ENCODE measurements at regions not wholly inside any gene's neighbourhood (a gene's known extent, or its start where the extent isn't known, plus 50 kb on each side); places are given as distances from the start of the nearest gene placed in this dataset.

GRCh38 chr12:13547283-13547682, 350.8 kb downstream of the EMP1 start:
- H3K36me3 Mint-ChIP-seq (ENCODE audit: low read depth): no peaks in the 10 kb centered on the region
- H3K4me3 Mint-ChIP-seq: no peak overlapping the region
- peaks cover 16% of the 10 kb centered on the region for H3K9me3 Mint-ChIP-seq
- H3K27ac Mint-ChIP-seq: no peak overlapping the region
- no peak for TF ChIP-seq CTCF (IDR thresholded peaks at IDR 0.05)
- no peaks in the 10 kb centered on the region for H3K4me1 Mint-ChIP-seq (ENCODE audit: low read depth)
- no peaks in the 10 kb centered on the region; the same call in 1 of the 2 replicates for H3K27me3 Mint-ChIP-seq (ENCODE audit: insufficient read depth)
- no peak for DNase-seq

GRCh38 chr12:13546231-13546630, 349.7 kb downstream of the EMP1 start:
- Mint-ChIP-seq H3K9me3 (peaks cover 14% of the 10 kb centered on the region), H3K27ac (no peak overlapping the region), H3K4me3 (no peak overlapping the region), H3K36me3 (ENCODE audit: low read depth) (no peaks in the 10 kb centered on the region), H3K4me1 (ENCODE audit: low read depth) (no peaks in the 10 kb centered on the region), H3K27me3 (ENCODE audit: insufficient read depth) (no peaks in the 10 kb centered on the region; the same call in 1 of the 2 replicates)
- no peak for DNase-seq
- no peak for TF ChIP-seq CTCF (IDR thresholded peaks at IDR 0.05)

- Mint-ChIP-seq H3K4me1 (ENCODE audit: low read depth) (no peaks in the 10 kb centered on the region), H3K9me3 (no peaks in the 10 kb centered on the region; the same call in 1 of the 2 replicates), H3K27ac (no peak overlapping the region), H3K27me3 (ENCODE audit: insufficient read depth) (no peaks in the 10 kb centered on the region), H3K36me3 (ENCODE audit: low read depth) (no peaks in the 10 kb centered on the region), H3K4me3 (no peak overlapping the region)
- TF ChIP-seq CTCF (IDR thresholded peaks at IDR 0.05): no peak
- DNase-seq: no peak
Measured at GRCh38 chr12:13539051-13539450, 342.5 kb downstream of the EMP1 start.

- DNase-seq: no peak
- Mint-ChIP-seq H3K4me3 (no peak overlapping the region), H3K4me1 (ENCODE audit: low read depth) (no peaks in the 10 kb centered on the region), H3K9me3 (no peaks in the 10 kb centered on the region; the same call in 1 of the 2 replicates), H3K27me3 (ENCODE audit: insufficient read depth) (no peaks in the 10 kb centered on the region), H3K27ac (no peak overlapping the region), H3K36me3 (ENCODE audit: low read depth) (no peaks in the 10 kb centered on the region)
- no peak for TF ChIP-seq CTCF (IDR thresholded peaks at IDR 0.05)
Measured at GRCh38 chr12:13538136-13538535, 341.6 kb downstream of the EMP1 start.

- H3K9me3 Mint-ChIP-seq: no peaks in the 10 kb centered on the region; the same call in 1 of the 2 replicates
- no peaks in the 10 kb centered on the region for H3K27me3 Mint-ChIP-seq (ENCODE audit: insufficient read depth)
- no peak overlapping the region for H3K27ac Mint-ChIP-seq
- H3K4me1 Mint-ChIP-seq (ENCODE audit: low read depth): no peaks in the 10 kb centered on the region
- no peak overlapping the region for H3K4me3 Mint-ChIP-seq
- H3K36me3 Mint-ChIP-seq (ENCODE audit: low read depth): no peaks in the 10 kb centered on the region
- no peak for TF ChIP-seq CTCF (IDR thresholded peaks at IDR 0.05)
- no peak for DNase-seq
Measured at GRCh38 chr12:13537623-13538022, 341.1 kb downstream of the EMP1 start.

Measured in HFFc6 (cell line).